Stimulated activated CD4-positive, alpha-beta T cell treated with anti-CD3 and anti-CD28 coated beads, Interleukin-4, amount 100 ng/mL, for 24 hours (primary cell): ENCODE measurements at regions not wholly inside any gene's neighbourhood (a gene's known extent, or its start where the extent isn't known, plus 50 kb on each side); places are given as distances from the start of the nearest gene placed in this dataset.

ENCODE experiments used
- DNase-seq: peaks from one replicate; pipeline ENCODE4 v3.0.0-alpha.2; 2020

DNA sequence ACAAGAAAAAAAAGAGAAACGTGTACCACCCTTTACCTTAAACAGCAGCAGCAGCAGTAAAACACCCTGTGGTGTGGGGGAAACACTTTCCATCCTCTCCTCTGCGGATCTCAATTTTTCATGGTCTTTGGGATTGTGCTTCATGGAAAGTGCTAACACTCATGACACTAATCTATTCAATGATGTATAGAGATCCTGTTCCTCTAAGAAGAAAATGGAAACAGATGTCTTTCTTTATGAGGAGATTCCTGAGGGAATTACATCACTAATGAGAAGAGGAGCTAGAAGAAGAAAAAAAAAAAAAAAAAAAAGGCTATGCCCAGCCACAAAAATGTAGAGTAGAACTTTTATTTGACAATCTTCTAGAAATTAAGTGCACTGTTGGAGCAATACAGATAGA lies 62.9 kb upstream of the NDST3 start:
- DNase-seq, result no peak

DNA sequence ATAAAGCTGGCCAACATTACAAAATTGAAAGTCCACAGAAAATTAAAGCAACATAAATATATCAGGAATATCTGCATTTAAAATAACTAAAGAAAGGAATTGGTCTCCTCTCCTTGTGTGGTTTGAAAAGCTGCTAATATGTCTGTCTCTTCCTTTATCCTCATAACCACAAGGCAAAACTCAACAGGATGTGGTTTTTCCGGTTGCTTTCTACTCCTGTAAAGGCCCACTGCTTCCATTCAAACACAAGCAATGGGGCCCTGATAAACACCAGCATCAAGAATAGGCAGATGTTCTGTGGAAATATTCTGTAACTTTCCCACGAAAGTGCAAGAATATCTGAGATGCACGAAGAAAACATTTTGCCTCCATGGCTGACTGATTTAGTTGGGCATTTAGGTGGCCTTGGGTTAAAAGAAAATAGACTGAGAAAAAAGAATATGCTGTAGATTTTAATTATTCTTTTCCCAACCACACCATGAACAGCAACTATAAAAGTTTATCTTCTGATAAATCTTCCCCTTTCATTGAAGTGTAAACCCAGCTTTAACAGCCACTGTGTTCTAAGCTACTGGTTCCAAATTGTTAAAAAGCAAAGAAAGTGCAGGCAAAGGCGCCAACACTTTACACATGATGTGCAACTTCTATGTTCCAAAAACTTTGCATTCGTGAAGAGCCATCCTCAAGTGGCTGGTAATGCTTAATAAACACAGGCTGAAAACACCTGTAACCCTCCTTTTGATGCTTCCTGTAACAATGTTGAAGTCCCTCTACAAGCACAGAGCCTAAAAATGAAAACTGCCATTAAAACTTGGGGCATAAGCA lies 50.5 kb upstream of the NDST3 start:
- no peak for DNase-seq

DNA sequence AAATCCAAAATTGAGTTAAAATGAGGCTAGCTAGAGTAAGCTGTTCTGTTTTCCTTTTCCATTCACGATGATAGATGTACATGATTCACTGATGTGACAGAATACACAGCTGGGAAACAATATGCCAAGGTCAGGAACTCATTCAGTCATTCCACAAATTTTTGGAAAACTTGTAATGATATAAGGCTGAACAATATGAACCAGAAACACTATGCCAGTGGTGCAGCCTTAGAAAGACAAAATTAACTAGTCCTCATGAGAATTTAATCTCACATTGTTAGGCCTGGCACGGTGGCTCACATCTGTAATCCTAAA lies 50.0 kb upstream of the NDST3 start:
- DNase-seq, result no peak
